ENCODE measurements at regions not wholly inside any gene's neighbourhood (a gene's known extent, or its start where the extent isn't known, plus 50 kb on each side); places are given as distances from the start of the nearest gene placed in this dataset.

GRCh38 chr6:138575257-138575656 lies 76.0 kb upstream of the NHSL1 start:
- Histone ChIP-seq H3K27ac (ENCODE audit: low read depth, low read length) (no peak overlapping the region), H3K79me2 (ENCODE audit: insufficient read depth, low read length) (0 out of 2 replicates have a peak, but pooled peaks cover 3% of the 10 kb centered on the region), H2AFZ (ENCODE audit: low read depth, low read length, poor library complexity, severe bottlenecking) (no peak overlapping the region), H3K27me3 (ENCODE audit: insufficient read depth, low read length) (no peaks in the 10 kb centered on the region), H3K9me2 (ENCODE audit: insufficient read depth) (no peaks in the 10 kb centered on the region), H3K4me1 (ENCODE audit: control insufficient read depth in 1 of 2, insufficient read depth in 2 of 2, low read length in 2 of 2) (no peaks in the 10 kb centered on the region), H3K36me3 (ENCODE audit: control insufficient read depth in 1 of 2, insufficient read depth in 2 of 2, low read length in 2 of 2) (no peaks in the 10 kb centered on the region), H3K9me3 (ENCODE audit: control insufficient read depth in 1 of 2, insufficient read depth in 1 of 2, low read depth in 1 of 2, low read length in 2 of 2) (no peaks in the 10 kb centered on the region), H3K4me2 (ENCODE audit: low read length) (no peak overlapping the region), H4K20me1 (ENCODE audit: insufficient read depth) (no peaks in the 10 kb centered on the region), H3K9ac (ENCODE audit: low read length) (no peak overlapping the region), H3K4me3 (replicated peaks in 1 of 2; ENCODE audit: low read depth in 1 of 2, low read length in 2 of 2) (no peak overlapping the region)
- ChIA-PET CTCF (interaction anchor here (1.1 kb wide), 1 partner anchor 16 kb away, joined by 3 read pairs; no protein-coding TSS in a partner anchor), RAD21 (ENCODE audit: low non-redundant PET in 1 of 2, low total read pairs in 2 of 2, uncharacterized antibody in 2 of 2, unreplicated experiment in 2 of 2) (no interaction called here), POLR2A (interaction anchor here (1.1 kb wide), 1 partner anchor 11 kb away, joined by 3 read pairs; no protein-coding TSS in a partner anchor)
- no TSS peak for BruUV-seq (replicated peaks)
- no peak for ATAC-seq
- intact Hi-C loops (cut with micrococcal nuclease), result no loop called here
- DNase-seq (ENCODE audit: low read depth, low spot score), result no peak
- TF ChIP-seq SIN3A (IDR thresholded peaks at IDR 0.05; ENCODE audit: low read depth), result no peak
- TF ChIP-seq ZFX (IDR thresholded peaks at IDR 0.05), result no peak
- no peak for TF ChIP-seq ZNF274 (IDR thresholded peaks at IDR 0.05; ENCODE audit: low read depth, low read length)

GRCh38 chr6:138576313-138576712 lies 77.0 kb upstream of the NHSL1 start:
- H2AFZ ChIP-seq (ENCODE audit: low read depth, low read length, poor library complexity, severe bottlenecking), result no peak overlapping the region
- ATAC-seq, result no peak
- no peak overlapping the region for H3K4me2 ChIP-seq (ENCODE audit: low read length)
- ChIA-PET POLR2A (no interaction called here), CTCF (interaction anchor here (1.1 kb wide), 1 partner anchor 15 kb away, joined by 3 read pairs; no protein-coding TSS in a partner anchor), RAD21 (ENCODE audit: low non-redundant PET in 1 of 2, low total read pairs in 2 of 2, uncharacterized antibody in 2 of 2, unreplicated experiment in 2 of 2) (no interaction called here)
- H3K27me3 ChIP-seq (ENCODE audit: insufficient read depth, low read length), result no peaks in the 10 kb centered on the region
- H3K4me1 ChIP-seq (ENCODE audit: control insufficient read depth in 1 of 2, insufficient read depth in 2 of 2, low read length in 2 of 2), result no peaks in the 10 kb centered on the region
- no peak overlapping the region for H3K27ac ChIP-seq (ENCODE audit: low read depth, low read length)
- H3K9ac ChIP-seq (ENCODE audit: low read length), result no peak overlapping the region
- BruUV-seq (replicated peaks), result no TSS peak
- H3K9me3 ChIP-seq (ENCODE audit: control insufficient read depth in 1 of 2, insufficient read depth in 1 of 2, low read depth in 1 of 2, low read length in 2 of 2), result no peaks in the 10 kb centered on the region
- intact Hi-C loops (cut with micrococcal nuclease), result no loop called here
- H4K20me1 ChIP-seq (ENCODE audit: insufficient read depth), result no peaks in the 10 kb centered on the region
- 0 out of 2 replicates have a peak, but pooled peaks cover 3% of the 10 kb centered on the region for H3K79me2 ChIP-seq (ENCODE audit: insufficient read depth, low read length)
- H3K4me3 ChIP-seq (replicated peaks in 1 of 2; ENCODE audit: low read depth in 1 of 2, low read length in 2 of 2), result no peak overlapping the region
- DNase-seq (ENCODE audit: low read depth, low spot score), result no peak
- no peaks in the 10 kb centered on the region for H3K9me2 ChIP-seq (ENCODE audit: insufficient read depth)
- no peak for TF ChIP-seq SP1 (IDR thresholded peaks at IDR 0.05; ENCODE audit: low read depth)
- TF ChIP-seq RAD21 (IDR thresholded peaks at IDR 0.05; ENCODE audit: low read depth), result no peak
- no peak for TF ChIP-seq ATF3 (IDR thresholded peaks at IDR 0.05)
- no peak for TF ChIP-seq SRF (IDR thresholded peaks at IDR 0.05; ENCODE audit: low read depth)
- H3K36me3 ChIP-seq (ENCODE audit: control insufficient read depth in 1 of 2, insufficient read depth in 2 of 2, low read length in 2 of 2), result no peaks in the 10 kb centered on the region
